ENCODE measurements at regions not wholly inside any gene's neighbourhood (a gene's known extent, or its start where the extent isn't known, plus 50 kb on each side); places are given as distances from the start of the nearest gene placed in this dataset.
A peak's percentile ranks its signal among the peaks of the same experiment; 100 is the strongest.

GRCh38 chr7:119196183-119196582 is 971.7 kb downstream of the ANKRD7 start:
- no peak for TF ChIP-seq CTCF (conservative IDR thresholded peaks at IDR 0.05; ENCODE audit: control insufficient read depth, insufficient read depth, low read depth, low read length)
- H3K4me3 ChIP-seq (ENCODE audit: control insufficient read depth, low read depth, low read length) = no peak overlapping the region
- no peak for DNase-seq (ENCODE audit: low read depth)

GRCh38 chr7:119197172-119197876 is 972.8 kb downstream of the ANKRD7 start:
- DNase-seq (ENCODE audit: low read depth) = no peak
- H3K4me3 ChIP-seq (ENCODE audit: control insufficient read depth, low read depth, low read length) = no peak overlapping the region
- TF ChIP-seq CTCF (conservative IDR thresholded peaks at IDR 0.05; ENCODE audit: control insufficient read depth, insufficient read depth, low read depth, low read length) = no peak

GRCh38 chr7:119197877-119198527 is 973.5 kb downstream of the ANKRD7 start:
- peak; percentile 53 for DNase-seq (ENCODE audit: low read depth)

GRCh38 chr7:119219663-119220062 is 995.2 kb downstream of the ANKRD7 start:
- no peak for DNase-seq (ENCODE audit: low read depth)
- no peak overlapping the region for H3K4me3 ChIP-seq (ENCODE audit: control insufficient read depth, low read depth, low read length)
- TF ChIP-seq CTCF (conservative IDR thresholded peaks at IDR 0.05; ENCODE audit: control insufficient read depth, insufficient read depth, low read depth, low read length) = no peak

More at GRCh38 chr7:119197877-119198527, 973.5 kb downstream of the ANKRD7 start:
- H3K4me3 ChIP-seq (ENCODE audit: control insufficient read depth, low read depth, low read length) = no peak overlapping the region
- peak; percentile 73 for TF ChIP-seq CTCF (conservative IDR thresholded peaks at IDR 0.05; ENCODE audit: control insufficient read depth, insufficient read depth, low read depth, low read length)

- H3K4me3 ChIP-seq (ENCODE audit: control insufficient read depth, low read depth, low read length) = no peak overlapping the region
- TF ChIP-seq CTCF (conservative IDR thresholded peaks at IDR 0.05; ENCODE audit: control insufficient read depth, insufficient read depth, low read depth, low read length) = no peak
- DNase-seq (ENCODE audit: low read depth) = no peak
Measured at GRCh38 chr7:119223930-119224329, 999.4 kb downstream of the ANKRD7 start.

- no peak for TF ChIP-seq CTCF (conservative IDR thresholded peaks at IDR 0.05; ENCODE audit: control insufficient read depth, insufficient read depth, low read depth, low read length)
- no peak overlapping the region for H3K4me3 ChIP-seq (ENCODE audit: control insufficient read depth, low read depth, low read length)
- DNase-seq (ENCODE audit: low read depth) = no peak
Measured at GRCh38 chr7:119228482-119228881, 1004.0 kb downstream of the ANKRD7 start.

Data from fibroblast of mammary gland (primary cell).